Uterus (tissue), 2 donors: ENCODE measurements at regions not wholly inside any gene's neighbourhood (a gene's known extent, or its start where the extent isn't known, plus 50 kb on each side); places are given as distances from the start of the nearest gene placed in this dataset.

Source experiments
- CTCF ChIP-seq, 4 experiments: fragments of 200-600 bp in 2 of 4; fragments of 450-650 bp in 2 of 4; sonication (generic) in 2 of 4; IDR thresholded peaks; one replicate each; pipeline ENCODE4 v1.5.1; 2016 to 2019; ENCODE audit warnings: antibody characterized with exemption in 4 of 4, mild to moderate bottlenecking in 2 of 4, moderate library complexity in 1 of 4
- POLR2A ChIP-seq, 2 donors: fragments of 450-650 bp; IDR thresholded peaks; one replicate each; pipeline ENCODE4 v1.6.1; 2016; ENCODE audit warnings: antibody characterized with exemption in 2 of 2, mild to moderate bottlenecking in 1 of 2, moderate library complexity in 1 of 2

DNA sequence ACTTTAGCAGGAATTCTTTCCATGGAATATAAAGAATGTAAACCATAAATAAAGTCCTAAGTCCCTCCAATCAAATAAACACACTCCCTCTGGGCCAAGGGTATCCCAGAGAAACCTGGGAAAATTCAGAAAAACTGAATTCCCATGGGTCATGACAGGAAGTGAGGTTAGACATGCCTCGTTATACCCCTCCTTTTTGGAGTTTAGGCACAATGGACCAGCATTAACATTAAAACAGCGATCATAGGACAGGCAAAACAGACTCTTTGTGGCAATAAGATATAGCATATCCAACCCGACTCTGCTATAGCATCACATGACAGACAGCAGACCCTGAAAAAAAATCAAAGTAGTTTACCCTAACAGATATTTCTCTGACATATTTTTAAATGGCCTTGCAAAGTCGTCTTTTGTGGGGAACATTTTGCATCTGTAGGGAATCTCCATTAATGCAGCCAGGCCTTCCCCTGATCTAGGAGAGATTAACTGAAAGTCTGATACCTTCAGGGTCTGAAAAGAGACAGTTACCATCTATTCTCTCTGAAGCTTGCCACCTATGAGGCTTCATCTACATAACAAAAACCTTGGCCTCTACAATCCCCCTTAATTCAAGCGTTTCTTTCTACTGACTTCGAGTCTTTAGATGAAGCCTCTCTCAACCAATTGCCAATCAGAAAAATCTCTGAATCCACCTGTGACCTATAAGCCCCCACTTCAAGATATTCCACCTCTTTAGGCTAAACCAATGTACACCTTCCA is 143.0 kb upstream of the KCNK1 start:
- TF ChIP-seq POLR2A (IDR thresholded peaks at IDR 0.05), result no peak
- TF ChIP-seq CTCF (IDR thresholded peaks at IDR 0.05), result no peak
